GM23248 (cell line): ENCODE measurements at regions not wholly inside any gene's neighbourhood (a gene's known extent, or its start where the extent isn't known, plus 50 kb on each side); places are given as distances from the start of the nearest gene placed in this dataset.

ENCODE experiments used
- DNase-seq: peaks from one replicate; pipeline ENCODE4 v3.0.0-alpha.2; 2015
- H2AFZ ChIP-seq: fragments of 200-600 bp; sonication (generic); 2 replicates; pipeline ENCODE4 v1.6.1; 2016; ENCODE audit warnings: antibody characterized with exemption
- H3F3A ChIP-seq: fragments of 200-600 bp; sonication (generic); 2 replicates; pipeline ENCODE4 v1.6.1; 2016; ENCODE audit warnings: mild to moderate bottlenecking, antibody characterized with exemption, mixed run types; ENCODE audit not compliant: insufficient read depth
- H3K27ac ChIP-seq: fragments of 200-600 bp; sonication (generic); 2 replicates; pipeline ENCODE4 v1.5.1; 2016; ENCODE audit warnings: mild to moderate bottlenecking
- H3K27me3 ChIP-seq: fragments of 200-600 bp; sonication (generic); replicated peaks from 2 replicates; pipeline ENCODE4 v1.6.1; 2016; ENCODE audit warnings: mild to moderate bottlenecking; ENCODE audit not compliant: insufficient read depth
- H3K36me3 ChIP-seq: fragments of 200-600 bp; sonication (generic); 2 replicates; pipeline ENCODE4 v1.6.1; 2016; ENCODE audit warnings: low read depth, mild to moderate bottlenecking
- H3K4me1 ChIP-seq: fragments of 200-600 bp; sonication (generic); 2 replicates; pipeline ENCODE4 v1.6.1; 2016; ENCODE audit warnings: mild to moderate bottlenecking; ENCODE audit not compliant: insufficient read depth
- H3K4me2 ChIP-seq: fragments of 200-600 bp; sonication (generic); one replicate; pipeline ENCODE4 v1.6.1; 2016; ENCODE audit warnings: mild to moderate bottlenecking; ENCODE audit not compliant: unreplicated experiment
- H3K4me3 ChIP-seq: fragments of 200-600 bp; sonication (generic); 2 replicates; pipeline ENCODE4 v1.5.1; 2016; ENCODE audit warnings: mild to moderate bottlenecking
- H3K79me2 ChIP-seq: fragments of 200-600 bp; sonication (generic); 2 replicates; pipeline ENCODE4 v1.6.1; 2016; ENCODE audit warnings: mild to moderate bottlenecking; ENCODE audit not compliant: insufficient read depth
- H3K9ac ChIP-seq: fragments of 200-600 bp; sonication (generic); 2 replicates; pipeline ENCODE4 v1.6.1; 2016; ENCODE audit warnings: mild to moderate bottlenecking
- H3K9me2 ChIP-seq: fragments of 200-600 bp; sonication (generic); 2 replicates; pipeline ENCODE4 v1.6.1; 2016; ENCODE audit warnings: mixed run types, mild to moderate bottlenecking, moderate library complexity; ENCODE audit not compliant: insufficient read depth
- H3K9me3 ChIP-seq: fragments of 200-600 bp; sonication (generic); one replicate; pipeline ENCODE4 v1.6.1; 2017; ENCODE audit warnings: low read depth
- H4K20me1 ChIP-seq: fragments of 200-600 bp; sonication (generic); 2 replicates; pipeline ENCODE4 v1.6.0; 2016; ENCODE audit not compliant: insufficient read depth
- EZH2 ChIP-seq: fragments of 200-600 bp; sonication (generic); IDR thresholded peaks from 2 replicates; pipeline ENCODE4 v1.6.1; 2018; ENCODE audit warnings: antibody characterized with exemption, mild to moderate bottlenecking; ENCODE audit not compliant: insufficient read depth, poor library complexity, severe bottlenecking
- EZH2phosphoT487 ChIP-seq: fragments of 200-600 bp; sonication (generic); IDR thresholded peaks from 2 replicates; pipeline ENCODE4 v1.6.1; 2018; ENCODE audit warnings: antibody characterized with exemption, moderate library complexity, mild to moderate bottlenecking, low read depth; ENCODE audit not compliant: insufficient read depth
- WGBS, 2 experiments: methylation state at CpG; one replicate each; pipeline ENCODE4 v1.1.6; 2015 to 2017; ENCODE audit warnings: low lambda C conversion rate in 2 of 2, low coverage in 1 of 2; ENCODE audit errors: missing lambda C conversion rate in 2 of 2; 5-methylcytosine and 5-hydroxymethylcytosine counted together
- in situ Hi-C: fragments of 300-500 bp; cut with MboI; formaldehyde crosslinking; loops from 2 replicates; pipeline ENCODE4 v1.15.0; 2020

GRCh38 chr13:64438084-64438483, 2792.1 kb downstream of the PCDH9 start:
- in situ Hi-C loops = no loop called here
- H3K9ac ChIP-seq = no peak overlapping the region
- H3K27me3 ChIP-seq = no peaks in the 10 kb centered on the region
- no peak for DNase-seq
- H3K4me2 ChIP-seq = no peak overlapping the region
- H4K20me1 ChIP-seq = no peaks in the 10 kb centered on the region
- no peaks in the 10 kb centered on the region for H3K36me3 ChIP-seq
- H3K9me3 ChIP-seq = no peaks in the 10 kb centered on the region
- WGBS, 2 experiments = 16 to 20% methylated on average over 2 of the region's 2 CpGs
- H3K27ac ChIP-seq = no peak overlapping the region
- no peaks in the 10 kb centered on the region for H3K79me2 ChIP-seq
- H3K4me3 ChIP-seq = no peak overlapping the region
- no peak for TF ChIP-seq EZH2
- no peak for TF ChIP-seq EZH2phosphoT487
- no peaks in the 10 kb centered on the region for H3K4me1 ChIP-seq
- H3K9me2 ChIP-seq = no peaks in the 10 kb centered on the region
- H2AFZ ChIP-seq = no peak overlapping the region
- no peaks in the 10 kb centered on the region for H3F3A ChIP-seq

- no peaks in the 10 kb centered on the region for H3K27me3 ChIP-seq
- H3F3A ChIP-seq = no peaks in the 10 kb centered on the region
- no peak for TF ChIP-seq EZH2phosphoT487
- TF ChIP-seq EZH2 = no peak
- in situ Hi-C loops = no loop called here
- no peak overlapping the region for H3K4me2 ChIP-seq
- no peaks in the 10 kb centered on the region for H3K9me2 ChIP-seq
- H3K9me3 ChIP-seq = no peaks in the 10 kb centered on the region
- no peaks in the 10 kb centered on the region for H3K4me1 ChIP-seq
- no peak overlapping the region for H3K27ac ChIP-seq
- DNase-seq = no peak
- H3K4me3 ChIP-seq = no peak overlapping the region
- H4K20me1 ChIP-seq = no peaks in the 10 kb centered on the region
- H2AFZ ChIP-seq = no peak overlapping the region
- H3K36me3 ChIP-seq = no peaks in the 10 kb centered on the region
- WGBS, 2 experiments = 0 to 3% methylated on average over 2 of the region's 2 CpGs
- no peaks in the 10 kb centered on the region for H3K79me2 ChIP-seq
- H3K9ac ChIP-seq = no peak overlapping the region
Observed at GRCh38 chr13:64429691-64430090, 2800.4 kb downstream of the PCDH9 start.

- TF ChIP-seq EZH2phosphoT487 = no peak
- TF ChIP-seq EZH2 = no peak
- in situ Hi-C loops = no loop called here
- Histone ChIP-seq H3F3A (no peaks in the 10 kb centered on the region), H3K4me1 (no peaks in the 10 kb centered on the region), H3K27ac (no peak overlapping the region), H3K9ac (no peak overlapping the region), H4K20me1 (no peaks in the 10 kb centered on the region), H3K79me2 (no peaks in the 10 kb centered on the region), H3K9me3 (no peaks in the 10 kb centered on the region), H3K9me2 (no peaks in the 10 kb centered on the region), H3K27me3 (no peaks in the 10 kb centered on the region), H3K36me3 (no peaks in the 10 kb centered on the region), H2AFZ (no peak overlapping the region), H3K4me2 (no peak overlapping the region), H3K4me3 (no peak overlapping the region)
- DNase-seq = no peak
Observed at GRCh38 chr13:64428196-64428595, 2801.9 kb downstream of the PCDH9 start.

GRCh38 chr13:64423467-64423866, 2806.7 kb downstream of the PCDH9 start:
- Histone ChIP-seq H2AFZ (no peak overlapping the region), H3K9me3 (no peaks in the 10 kb centered on the region), H3K9ac (no peak overlapping the region), H3K27ac (no peak overlapping the region), H3K27me3 (no peaks in the 10 kb centered on the region), H3K4me2 (no peak overlapping the region), H3K9me2 (no peaks in the 10 kb centered on the region), H3K36me3 (no peaks in the 10 kb centered on the region), H3K4me1 (no peaks in the 10 kb centered on the region), H3K79me2 (no peaks in the 10 kb centered on the region), H4K20me1 (no peaks in the 10 kb centered on the region), H3F3A (no peaks in the 10 kb centered on the region), H3K4me3 (no peak overlapping the region)
- WGBS, 2 experiments = 15 to 27% methylated on average over 1 of the region's 1 CpG
- DNase-seq = no peak
- no peak for TF ChIP-seq EZH2phosphoT487
- TF ChIP-seq EZH2 = no peak
- in situ Hi-C loops = no loop called here

- TF ChIP-seq EZH2phosphoT487 (no peak), EZH2 (no peak)
- in situ Hi-C loops = no loop called here
- H3K4me2 ChIP-seq = no peak overlapping the region
Observed at GRCh38 chr13:64420181-64420580, 2810.0 kb downstream of the PCDH9 start.

More at GRCh38 chr13:64420181-64420580, 2810.0 kb downstream of the PCDH9 start:
- no peaks in the 10 kb centered on the region for H3K79me2 ChIP-seq
- no peak for DNase-seq
- H3K9me2 ChIP-seq = no peaks in the 10 kb centered on the region
- H3F3A ChIP-seq = no peaks in the 10 kb centered on the region
- no peaks in the 10 kb centered on the region for H3K27me3 ChIP-seq
- WGBS, 2 experiments = 55 to 57% methylated on average over 3 of the region's 3 CpGs
- H3K27ac ChIP-seq = no peak overlapping the region
- no peaks in the 10 kb centered on the region for H3K9me3 ChIP-seq
- no peak overlapping the region for H3K4me3 ChIP-seq
- no peak overlapping the region for H2AFZ ChIP-seq
- no peaks in the 10 kb centered on the region for H4K20me1 ChIP-seq
- H3K36me3 ChIP-seq = no peaks in the 10 kb centered on the region
- no peaks in the 10 kb centered on the region for H3K4me1 ChIP-seq
- no peak overlapping the region for H3K9ac ChIP-seq
